ENCODE measurements at regions not wholly inside any gene's neighbourhood (a gene's known extent, or its start where the extent isn't known, plus 50 kb on each side); places are given as distances from the start of the nearest gene placed in this dataset.
"Not testable (repeated sequence)": the region's sequence is repeated elsewhere in the genome, so short reads cannot be mapped to it uniquely, and the experiment has no call there.

- DNase-seq, result no peak
These were observed 54.9 kb downstream of the NKX2-1 start for GRCh38 chr14:36465178-36465577.

DNA sequence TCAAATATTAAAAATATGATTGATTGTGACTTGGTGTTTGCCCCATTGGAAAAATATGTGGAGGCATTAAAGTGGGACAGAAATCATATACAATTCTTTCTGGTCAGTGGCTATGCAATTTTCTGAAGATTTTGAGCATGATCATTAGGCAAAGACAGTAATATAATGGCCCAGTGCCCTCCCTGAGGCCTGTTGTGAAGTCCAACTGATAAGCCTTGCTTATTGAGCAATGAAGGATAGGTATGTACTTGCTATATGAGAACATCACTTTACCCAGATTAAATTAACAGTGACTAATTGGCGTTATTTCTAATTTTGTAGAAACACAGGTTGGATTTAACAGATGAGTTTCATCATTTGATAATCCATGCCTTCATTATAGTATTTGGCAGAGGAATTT lies 57.1 kb downstream of the NKX2-1 start:
- DNase-seq, result no peak

- DNase-seq, result no peak
These were observed 64.8 kb downstream of the NKX2-1 start for GRCh38 chr14:36455241-36455627.

DNA sequence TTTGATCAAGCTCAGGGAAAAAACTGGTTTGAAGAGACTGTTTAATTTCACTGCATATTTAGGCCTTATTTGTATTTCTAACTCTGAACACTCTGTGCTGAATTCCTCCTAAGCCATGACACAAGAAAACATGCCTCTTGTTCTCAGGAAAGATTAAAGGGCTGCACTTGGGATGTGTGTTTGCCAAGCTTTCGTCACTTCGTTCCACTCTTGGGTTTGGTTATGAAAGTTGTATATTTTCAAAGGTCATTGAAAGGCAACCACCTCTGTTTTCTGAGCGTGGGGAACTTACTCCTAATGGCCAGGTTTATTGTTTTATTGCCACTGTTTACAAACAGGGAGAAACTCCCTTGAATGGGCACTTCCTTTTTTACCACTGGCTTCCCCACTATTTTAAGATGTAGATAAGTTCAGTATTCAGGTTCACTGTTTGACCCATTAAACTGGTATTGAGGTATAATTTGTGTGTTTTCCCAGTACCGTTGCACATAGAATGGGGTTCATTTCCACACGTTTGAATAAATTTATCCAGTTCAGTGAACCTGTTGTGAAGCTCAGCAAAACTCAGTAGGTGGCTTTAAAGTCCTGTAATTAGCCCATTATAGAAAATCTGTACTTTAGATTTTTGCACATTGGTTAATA lies 65.3 kb downstream of the NKX2-1 start:
- no peak for DNase-seq

- no peak for DNase-seq
These were observed 67.2 kb downstream of the NKX2-1 start for GRCh38 chr14:36452860-36453259.

- no peak for DNase-seq
These were observed 68.5 kb downstream of the NKX2-1 start for GRCh38 chr14:36451310-36452065.

- DNase-seq, result no peak
These were observed 69.5 kb downstream of the NKX2-1 start for GRCh38 chr14:36450550-36450949.

DNA sequence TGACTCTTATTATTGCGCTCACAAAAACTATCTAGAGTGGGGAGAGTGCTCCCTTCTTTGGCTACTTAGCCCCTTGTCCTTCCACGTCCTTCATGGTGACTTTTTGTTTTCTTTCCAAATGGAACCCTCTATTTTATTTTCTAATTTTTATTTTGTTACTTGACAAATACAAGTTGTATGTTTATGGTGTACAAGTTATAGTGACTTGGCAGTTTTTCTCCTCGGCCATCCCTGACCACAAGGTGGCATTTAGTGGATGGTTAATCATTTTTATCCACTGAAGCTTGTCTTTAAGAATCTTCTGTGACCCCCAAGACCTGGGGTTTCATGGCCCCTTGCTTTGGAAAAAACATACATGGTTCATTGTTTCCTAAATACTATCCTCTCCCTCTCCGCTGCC lies 70.1 kb downstream of the NKX2-1 start:
- no peak for DNase-seq

- no peak for DNase-seq
These were observed 76.7 kb downstream of the NKX2-1 start for GRCh38 chr14:36443374-36443773.

GRCh38 chr14:36442824-36443241 lies 77.2 kb downstream of the NKX2-1 start:
- peak in 1 of 2 experiments; percentile 68 for DNase-seq

DNA sequence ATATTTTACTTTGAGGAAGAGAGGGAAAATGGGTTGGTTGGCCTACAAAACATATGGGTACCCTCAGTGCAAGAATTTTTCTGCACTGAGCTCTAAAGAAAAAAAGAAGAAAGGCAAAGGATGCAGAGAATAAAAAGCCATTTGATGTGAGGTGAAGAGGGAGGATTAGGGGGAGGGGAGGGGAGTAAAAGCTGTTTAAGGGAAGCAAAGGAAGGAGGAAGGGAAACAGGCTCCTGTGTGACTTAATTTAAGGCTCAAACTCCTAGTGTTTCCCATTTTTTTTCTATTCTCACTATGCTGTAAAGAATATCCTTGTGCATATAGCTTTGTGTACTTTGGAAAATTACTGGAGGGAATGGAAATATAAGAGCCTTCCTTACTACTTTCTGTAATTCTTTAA lies 78.7 kb downstream of the NKX2-1 start:
- no peak for DNase-seq

- no peak for DNase-seq
These were observed 80.3 kb downstream of the NKX2-1 start for GRCh38 chr14:36439766-36440165.

DNA sequence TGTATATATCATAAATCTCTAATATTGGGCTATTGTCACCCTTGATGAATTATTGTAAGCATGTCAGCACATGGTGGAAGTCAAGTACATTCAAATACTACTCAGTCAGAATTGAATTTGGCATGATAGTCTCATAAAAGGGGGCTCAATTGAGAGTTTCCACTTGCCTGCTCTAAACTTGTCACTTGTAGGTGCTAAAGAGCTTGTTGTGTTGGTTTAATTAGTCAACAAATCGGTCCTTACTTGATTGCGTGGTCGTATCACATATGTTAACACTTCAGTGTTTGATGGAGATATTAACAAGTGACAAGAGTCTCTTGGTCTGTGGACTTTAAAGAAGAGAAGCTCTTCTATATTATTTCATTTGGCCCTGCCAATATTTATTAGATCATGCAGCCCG lies 81.1 kb downstream of the NKX2-1 start:
- DNase-seq, result no peak

DNA sequence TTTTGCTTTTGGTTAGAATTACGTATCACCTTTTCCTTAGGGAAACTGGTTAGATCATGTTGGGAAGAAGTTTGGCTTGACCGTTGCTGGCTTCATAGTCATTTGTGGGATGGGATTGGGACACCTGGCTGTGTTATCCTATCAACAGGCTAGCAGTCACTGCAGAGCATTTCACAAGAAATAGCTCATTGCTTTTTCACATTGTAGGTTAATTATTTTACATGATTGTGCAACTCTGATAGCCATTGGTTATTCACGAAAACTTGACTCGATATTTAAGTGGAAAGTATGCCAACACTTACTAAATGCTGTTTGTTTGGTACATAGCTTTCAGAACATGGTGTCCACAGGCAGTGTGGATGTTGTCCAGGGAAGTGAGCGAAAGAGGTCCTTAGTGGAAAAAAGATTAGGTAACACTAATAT lies 89.4 kb downstream of the NKX2-1 start:
- no peak for DNase-seq

- no peak for DNase-seq
These were observed 89.9 kb downstream of the NKX2-1 start for GRCh38 chr14:36430169-36430568.

DNA sequence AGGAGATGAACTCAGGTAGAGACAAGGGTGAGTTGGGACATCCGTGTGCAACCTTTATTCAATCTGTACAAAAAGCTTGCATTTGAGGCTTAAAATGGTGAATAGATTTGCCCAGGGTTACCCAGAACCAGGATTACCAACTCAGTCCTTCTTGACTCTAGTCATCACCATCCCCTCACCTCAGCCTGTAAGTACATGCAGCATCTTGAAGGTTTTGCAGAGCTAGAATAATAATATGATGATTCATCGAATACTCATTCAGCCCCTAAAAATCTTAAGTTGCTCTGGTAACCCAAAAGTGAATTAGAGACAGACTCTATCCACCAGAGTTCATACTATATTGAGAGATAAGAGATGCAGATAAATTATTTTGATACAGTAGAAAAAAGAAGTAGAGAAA lies 90.3 kb downstream of the NKX2-1 start:
- no peak for DNase-seq

DNA sequence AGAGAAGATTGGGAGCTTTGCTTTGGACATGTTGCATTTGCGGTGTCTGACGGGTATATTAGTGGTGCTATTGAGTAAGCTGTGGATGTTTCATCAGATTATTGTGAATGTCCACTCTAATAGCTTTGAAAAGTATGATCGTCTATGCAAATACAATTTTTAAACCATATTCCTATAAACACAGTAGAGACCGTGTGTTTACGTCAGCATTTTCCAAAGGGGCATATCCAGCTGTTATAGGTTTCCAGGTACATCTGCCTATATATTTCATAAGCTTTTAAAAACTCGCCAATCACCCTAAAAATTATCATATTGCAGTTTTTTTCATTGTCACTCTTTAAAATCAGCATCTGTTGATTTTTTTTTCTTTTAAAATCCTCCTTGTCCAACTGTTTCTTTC lies 91.7 kb downstream of the NKX2-1 start:
- DNase-seq, result no peak

DNA sequence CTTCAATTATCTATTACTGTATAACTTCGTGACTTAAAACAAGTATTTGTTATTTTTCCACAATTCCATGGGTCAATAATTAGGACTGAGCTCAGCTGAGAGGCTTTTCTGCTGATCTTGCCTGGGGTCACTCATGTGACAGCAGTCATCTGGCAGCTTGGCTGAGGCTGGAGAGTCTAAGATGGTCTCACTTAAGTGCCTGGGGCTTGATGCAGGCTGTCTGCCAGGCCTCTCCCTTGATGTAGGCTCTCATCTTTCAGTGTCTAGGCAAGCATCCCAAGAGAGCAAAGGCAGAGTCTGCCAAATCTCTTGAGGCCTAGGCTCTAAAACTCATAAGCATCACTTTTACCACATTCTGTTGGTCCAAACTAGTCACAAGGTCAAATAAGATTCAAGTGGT lies 93.2 kb downstream of the NKX2-1 start:
- DNase-seq, result no peak

- DNase-seq, result no peak
These were observed 93.9 kb downstream of the NKX2-1 start for GRCh38 chr14:36426113-36426512.

DNA sequence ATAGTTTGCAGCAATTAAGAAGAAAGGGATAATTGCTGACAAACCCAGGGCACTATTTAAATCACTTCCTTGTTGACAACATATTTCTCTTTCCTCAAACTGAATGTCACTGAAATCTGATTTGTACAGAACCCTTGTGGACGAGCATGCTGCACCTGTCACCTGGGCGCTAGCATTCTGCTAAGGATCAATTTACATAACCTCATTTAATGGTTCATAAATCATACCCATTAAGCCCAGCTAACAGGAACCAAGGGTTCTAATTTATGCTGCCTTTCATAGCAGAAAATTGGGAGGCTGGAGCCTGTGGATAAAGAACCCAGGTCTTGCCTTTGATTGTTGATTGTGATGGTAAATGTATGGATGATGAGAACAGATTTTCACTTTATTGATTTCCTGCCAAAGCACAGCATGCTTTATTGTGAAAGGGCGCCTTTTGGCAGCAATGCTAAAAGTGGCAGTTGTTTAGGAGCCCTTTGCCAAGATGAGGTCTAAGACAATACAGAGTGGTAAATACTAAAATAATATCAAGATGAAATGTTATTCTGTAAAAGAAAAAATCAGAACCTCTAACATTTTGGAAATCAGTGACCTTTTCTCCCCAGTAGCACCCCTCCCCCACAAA lies 95.4 kb downstream of the NKX2-1 start:
- DNase-seq, result peak; percentile 79 to 92

- DNase-seq, result peak; percentile 24 to 75
These were observed 96.6 kb downstream of the NKX2-1 start for GRCh38 chr14:36423430-36423829.

DNA sequence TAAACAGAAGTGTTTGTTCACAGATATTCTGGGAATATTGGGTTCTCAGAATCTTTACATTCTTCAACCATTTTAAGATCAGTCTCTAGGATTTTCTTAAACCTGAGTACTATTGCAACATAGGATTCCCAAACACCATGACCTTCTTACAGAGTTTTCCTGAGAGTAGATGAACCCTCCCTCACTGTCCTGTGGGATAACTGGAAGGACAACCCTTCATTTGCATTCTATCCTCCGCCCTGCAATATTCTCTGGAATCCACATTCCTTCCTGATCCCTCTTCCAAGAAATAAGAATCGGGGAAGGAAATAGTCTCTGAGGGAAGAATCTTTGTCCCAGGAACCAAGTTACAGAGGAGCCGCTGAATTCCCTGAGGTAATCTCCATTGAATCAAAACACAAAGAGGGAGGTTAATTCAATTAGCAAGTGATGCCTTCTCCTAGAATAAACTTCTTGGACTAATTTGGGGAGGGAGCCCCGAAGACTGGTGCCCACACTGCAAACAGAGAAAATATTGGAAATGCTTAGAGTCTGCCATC lies 99.8 kb upstream of the MBIP start:
- DNase-seq, result no peak

GRCh38 chr14:36418937-36419336 lies 98.5 kb upstream of the MBIP start:
- no peak for DNase-seq

DNA sequence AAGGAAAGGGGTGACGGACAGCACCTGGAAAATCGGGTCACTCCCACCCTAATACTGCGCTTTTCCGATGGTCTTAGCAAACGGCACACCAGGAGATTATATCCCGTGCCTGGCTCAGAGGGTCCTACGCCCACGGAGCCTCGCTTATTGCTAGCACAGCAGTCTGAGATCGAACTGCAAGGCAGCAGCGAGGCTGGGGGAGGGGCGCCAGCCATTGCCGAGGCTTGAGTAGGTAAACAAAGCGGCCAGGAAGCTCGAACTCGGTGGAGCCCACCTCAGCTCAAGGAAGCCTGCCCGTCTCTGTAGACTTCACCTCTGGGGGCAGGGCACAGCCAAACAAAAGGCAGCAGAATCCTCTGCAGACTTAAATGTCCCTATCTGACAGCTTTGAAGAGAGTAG lies 91.5 kb upstream of the MBIP start:
- DNase-seq, result not testable (repeated sequence)

Measured in NCI-H1930 (cell line).